HuH-7 (cell line): ENCODE measurements at regions not wholly inside any gene's neighbourhood (a gene's known extent, or its start where the extent isn't known, plus 50 kb on each side); places are given as distances from the start of the nearest gene placed in this dataset.
"Not testable (repeated sequence)": the region's sequence is repeated elsewhere in the genome, so short reads cannot be mapped to it uniquely, and the experiment has no call there.

Experiments used
- DNase-seq: peaks from one replicate; pipeline ENCODE4 v3.0.0; 2011; ENCODE audit warnings: low spot score

DNA sequence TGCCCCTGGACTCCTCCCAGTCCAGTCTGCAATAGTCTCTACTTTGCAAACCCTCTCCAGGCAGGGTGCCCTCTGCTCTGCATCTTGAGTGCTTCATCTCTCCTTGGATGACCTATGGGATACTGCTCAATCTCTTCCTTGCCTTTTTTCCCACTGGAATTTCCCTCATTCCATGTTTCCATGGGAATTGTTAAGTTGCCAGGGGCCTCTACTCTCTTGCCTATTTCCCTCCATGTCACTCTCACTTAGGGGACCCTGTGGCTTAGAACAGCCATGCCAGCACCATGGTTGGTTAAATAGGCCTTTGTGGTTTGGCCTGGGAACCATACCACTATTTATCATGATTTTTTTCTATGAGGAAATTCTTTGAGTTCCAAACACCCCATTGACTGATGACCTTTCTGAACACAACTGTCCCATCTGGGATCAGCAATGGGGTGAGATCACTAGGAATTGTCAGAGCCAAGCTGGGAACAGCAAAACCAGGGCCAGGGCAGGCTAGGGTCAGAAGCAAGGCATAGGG is 91.4 kb upstream of the RBMS1 start:
- no peak for DNase-seq

DNA sequence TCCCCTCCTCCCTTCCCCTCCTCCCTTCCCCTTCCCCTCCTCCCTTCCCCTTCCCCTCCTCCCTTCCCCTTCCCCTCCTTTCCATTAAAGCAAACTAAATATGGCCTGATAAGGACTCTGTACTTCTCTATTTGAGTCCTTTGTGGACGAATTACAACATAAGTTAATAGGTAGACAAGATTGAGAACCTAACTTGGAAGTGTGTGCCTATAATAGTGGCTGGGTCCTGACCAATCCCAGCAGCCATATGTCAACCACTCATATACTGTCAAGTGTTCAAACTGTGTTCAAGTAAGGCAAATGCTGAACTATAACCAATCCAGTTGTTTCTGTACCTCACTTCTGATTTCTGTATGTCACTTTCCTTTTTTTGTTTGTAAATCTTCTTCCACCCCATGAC is 97.1 kb upstream of the RBMS1 start:
- no peak for DNase-seq

DNA sequence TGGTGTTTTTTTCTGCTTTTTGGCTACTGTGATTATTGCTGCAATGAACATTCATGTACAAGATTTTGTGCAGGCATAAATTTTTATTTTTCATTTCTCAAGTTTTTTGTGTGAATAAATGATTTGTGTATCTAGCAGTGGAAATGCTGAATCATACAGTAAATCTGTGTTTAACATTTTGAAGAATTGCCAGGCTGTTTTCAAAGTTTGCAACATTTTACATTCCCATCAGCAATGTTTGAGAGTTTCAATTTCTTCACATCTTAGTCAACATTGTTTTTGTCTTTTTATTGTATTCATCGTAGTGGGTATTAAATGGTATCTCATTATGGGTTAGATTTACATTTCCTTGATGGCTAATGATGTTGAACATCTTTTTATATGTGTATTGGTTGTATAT is 98.8 kb upstream of the RBMS1 start:
- DNase-seq: no peak

DNA sequence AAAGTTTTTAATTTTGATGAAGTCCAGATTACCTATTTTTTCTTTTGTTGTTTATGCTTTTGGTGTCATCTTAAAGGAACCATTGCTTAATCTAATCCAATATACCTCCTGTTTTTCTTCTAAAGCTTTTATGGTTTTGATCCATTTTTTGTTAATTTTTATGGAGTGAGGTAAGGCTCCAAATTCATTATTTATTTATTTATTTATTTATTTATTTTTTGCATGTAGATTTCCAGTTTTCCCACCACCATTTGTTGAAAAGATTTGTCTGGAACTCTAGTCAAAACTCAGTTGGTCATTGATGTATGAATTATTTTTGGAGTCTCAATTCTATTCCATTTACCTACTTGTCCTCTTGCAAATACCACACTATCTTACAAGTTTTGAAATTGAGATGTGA is 99.4 kb upstream of the RBMS1 start:
- DNase-seq: no peak

DNA sequence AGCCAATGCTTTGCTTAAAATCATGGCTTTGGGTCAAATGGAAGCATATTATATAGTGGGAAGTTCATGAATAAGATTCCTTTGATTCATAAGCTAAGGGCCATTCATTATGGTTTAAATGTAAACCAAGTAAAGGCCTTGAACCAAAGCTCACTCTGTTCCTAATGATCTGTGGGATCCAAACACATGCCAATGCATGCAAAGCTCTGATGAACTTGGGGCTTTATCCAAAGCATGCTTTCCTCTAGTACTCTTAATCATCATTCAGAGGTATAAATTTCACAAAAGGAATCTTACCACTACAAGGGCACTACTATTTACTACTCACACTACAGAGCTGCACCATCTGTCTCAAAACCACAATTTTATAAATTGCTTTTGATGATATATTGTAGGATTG is 102.8 kb upstream of the RBMS1 start:
- DNase-seq: no peak

DNA sequence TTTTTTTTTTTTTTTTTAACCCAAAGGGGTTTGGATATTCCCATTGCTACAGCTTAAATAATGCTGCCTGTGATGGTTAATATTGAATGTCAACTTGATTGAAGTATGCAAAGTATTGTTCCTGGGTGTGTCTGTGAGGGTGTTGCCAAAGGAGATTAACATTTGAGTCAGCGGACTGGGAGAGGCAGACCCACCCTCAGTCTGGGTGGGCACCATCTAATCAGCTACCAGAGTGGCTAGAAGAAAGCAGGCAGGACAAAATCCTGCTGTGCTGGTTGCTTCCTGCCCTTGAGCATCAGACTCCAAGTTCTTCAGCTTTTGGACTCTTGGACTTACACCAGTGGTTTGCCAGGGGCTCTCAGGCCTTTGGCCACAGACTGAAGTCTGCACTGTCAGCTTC is 106.8 kb upstream of the RBMS1 start:
- not testable (repeated sequence) for DNase-seq

DNA sequence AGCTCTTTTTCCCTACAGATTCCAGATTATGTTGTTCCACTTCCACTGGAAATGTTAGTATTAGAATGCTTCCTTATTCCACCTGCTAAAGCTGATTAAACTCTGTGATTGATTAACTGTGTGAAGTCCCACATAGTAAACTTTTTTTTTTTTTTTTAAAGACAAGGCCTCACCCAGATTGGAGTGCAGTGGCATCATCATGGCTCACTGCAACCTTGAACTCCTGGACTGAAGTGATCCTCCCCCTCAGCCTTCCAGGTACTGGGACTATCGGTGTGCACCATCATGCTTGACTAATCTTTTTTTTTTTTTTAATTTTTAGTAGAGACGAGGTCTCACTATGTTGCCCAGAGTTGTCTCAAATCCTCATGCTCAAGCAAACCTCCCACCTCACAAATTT is 108.5 kb upstream of the RBMS1 start:
- DNase-seq: no peak

DNA sequence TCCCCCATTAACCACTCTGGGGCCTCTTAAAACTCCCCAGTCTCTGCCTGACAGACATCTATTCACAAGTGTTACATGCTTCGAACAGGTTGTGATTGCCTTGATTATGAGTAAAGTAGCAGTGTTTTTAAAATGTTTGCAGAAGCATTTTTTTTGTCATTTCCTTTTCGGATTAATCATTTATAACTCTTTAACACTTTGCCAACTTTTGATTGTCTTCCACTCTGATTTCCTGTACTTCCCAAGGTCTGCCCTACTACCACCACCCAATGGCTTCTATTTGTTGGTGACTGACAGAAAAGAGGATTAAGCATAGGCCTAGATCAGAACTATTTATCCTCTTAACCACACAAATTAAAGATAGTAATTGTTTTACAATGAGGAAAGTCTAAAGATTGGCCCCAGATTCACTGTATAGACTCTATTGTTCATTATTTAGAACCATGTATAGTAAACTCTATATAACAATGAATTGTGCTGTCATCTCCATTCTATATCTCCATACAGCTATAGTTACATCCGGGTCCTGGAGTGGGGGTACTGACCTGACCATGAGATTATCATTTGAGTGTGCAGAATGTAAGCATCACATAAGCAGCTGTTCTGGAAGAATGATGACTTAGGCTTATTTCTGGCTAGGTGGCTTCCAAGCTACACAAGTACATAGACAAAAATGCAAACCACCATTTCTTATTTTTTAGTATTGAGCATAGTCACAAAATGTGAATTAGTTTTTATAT is 110.3 kb upstream of the RBMS1 start:
- DNase-seq: no peak

DNA sequence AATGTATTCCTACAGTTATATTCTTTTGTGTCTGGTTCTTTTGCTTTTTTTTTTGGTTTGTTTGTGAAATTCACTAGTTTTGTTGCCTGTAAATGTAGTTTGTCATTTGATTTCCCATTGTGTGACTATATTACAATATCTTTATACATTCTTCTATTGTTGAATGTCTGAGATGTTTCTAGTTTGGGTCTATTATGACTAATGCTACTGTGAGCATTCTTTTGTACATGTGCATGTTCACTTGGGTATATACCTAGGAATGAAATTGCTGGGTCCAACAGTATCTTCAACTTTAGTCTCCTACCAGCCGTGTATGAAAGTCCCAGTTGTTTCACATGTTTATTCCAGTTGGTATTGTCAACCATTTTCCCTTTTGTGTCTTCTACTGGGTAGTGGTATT is 112.7 kb upstream of the RBMS1 start:
- DNase-seq: no peak

DNA sequence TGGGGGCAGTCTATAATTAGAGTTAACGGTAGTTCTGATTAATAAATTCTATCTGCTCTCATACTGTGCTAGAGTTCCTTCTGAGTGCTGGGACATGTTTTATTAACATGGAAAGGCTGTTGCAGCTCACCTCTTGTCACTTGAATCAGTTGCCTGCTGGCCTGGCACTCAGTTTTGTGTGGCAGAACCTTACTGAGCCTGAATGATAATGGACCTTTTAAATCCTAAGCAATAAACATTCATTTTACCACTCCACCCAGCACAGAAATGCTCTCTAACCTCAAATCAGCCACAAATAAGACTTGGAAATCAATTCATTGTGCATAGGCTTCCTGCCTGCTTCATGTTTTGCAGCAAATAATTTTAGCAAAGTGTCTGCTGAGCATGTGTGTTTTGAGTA is 115.0 kb upstream of the RBMS1 start:
- no peak for DNase-seq

DNA sequence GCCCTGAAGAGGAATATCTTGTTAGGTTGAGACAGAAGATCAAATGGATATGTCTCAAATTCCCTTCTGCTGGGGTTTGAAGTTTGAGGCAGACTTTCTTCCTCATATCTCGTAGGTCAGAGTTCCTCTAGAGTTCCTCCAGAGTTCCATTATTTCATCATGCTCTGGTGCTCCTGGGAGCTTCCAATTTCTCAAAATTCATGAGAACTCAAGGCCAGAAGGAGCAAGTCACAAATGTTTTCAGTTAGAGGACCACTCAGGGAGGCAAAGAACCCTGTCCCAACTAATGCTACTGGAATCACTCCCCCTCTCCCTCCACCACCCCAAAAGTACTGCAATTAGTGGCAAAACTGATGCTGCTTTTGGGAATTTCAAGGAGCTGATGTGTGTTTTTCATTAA is 115.7 kb upstream of the RBMS1 start:
- DNase-seq: no peak

DNA sequence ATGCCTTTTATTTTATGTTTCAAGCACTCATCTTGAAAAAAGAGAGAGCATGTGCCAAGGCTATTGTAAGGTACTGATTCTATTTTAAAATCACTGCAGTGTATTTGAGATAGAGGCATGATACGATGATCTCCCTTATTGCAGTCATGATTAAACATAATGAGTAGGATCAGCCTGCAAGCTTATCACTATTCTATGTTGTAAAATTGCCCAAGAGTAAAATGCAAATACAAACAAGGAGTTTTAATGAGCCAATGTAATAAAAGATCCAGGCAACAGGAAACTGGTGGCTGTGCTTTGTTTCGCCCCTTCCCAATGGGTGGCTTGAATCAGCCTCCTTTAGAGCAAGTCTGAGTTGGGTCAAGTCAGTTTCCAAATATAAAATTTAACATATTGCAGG is 116.4 kb upstream of the RBMS1 start:
- no peak for DNase-seq

DNA sequence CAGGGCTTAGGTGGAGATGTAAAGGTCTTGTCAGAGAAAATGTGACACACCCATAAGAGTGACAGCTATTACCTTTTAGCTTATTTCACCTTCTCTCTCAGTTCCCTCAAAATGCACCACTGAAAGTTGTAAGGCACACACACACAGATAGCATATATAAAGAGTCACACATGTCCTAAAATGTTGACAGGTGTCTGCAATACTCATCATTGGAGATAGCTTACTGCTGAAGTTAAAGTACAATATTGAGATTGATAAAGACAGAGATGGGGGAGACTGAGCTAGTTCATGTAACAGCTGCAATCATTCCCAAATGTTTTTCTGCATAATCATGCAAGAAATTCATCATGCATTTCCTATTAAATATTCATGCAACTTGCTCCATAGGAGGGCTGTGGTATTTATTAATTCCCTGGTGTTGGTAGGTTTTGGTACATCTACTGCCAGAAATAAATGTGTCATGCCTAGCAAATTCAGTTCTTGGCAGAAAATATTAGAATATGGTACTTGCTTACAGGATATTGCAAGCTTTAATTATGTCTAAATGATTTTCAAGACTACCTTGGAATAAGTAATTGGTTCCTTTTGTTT is 118.8 kb upstream of the RBMS1 start:
- no peak for DNase-seq

DNA sequence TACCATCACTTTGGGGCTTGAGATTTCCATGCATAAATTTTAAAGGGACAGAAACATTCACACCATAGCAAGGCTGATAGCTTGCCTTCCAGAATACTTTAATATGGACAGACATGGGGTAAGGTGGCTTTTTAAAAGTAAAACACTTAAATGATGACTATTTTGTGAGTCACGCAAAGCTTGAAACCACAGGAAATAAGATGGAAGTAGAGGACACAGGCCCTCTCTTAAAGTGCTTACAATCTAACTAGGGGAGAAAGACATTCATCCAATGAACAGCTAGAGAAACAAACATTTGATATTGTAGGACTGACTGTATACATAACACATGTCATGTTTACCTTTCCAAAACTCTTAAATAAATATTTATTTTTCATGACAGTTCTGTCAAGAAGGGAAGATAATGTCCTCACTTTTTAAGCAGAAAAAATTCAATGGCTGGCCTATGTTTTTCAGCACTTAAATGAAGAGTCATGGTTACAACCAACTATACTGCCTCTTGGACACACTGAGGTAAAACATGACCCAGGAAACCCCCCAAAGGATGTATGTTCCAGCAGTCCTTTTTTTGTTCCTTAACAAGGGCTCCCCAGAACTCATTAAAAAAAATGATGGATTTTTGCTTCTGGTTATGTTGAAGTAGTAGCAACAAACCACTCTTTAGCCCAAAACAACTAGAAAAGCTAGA is 120.0 kb upstream of the RBMS1 start:
- no peak for DNase-seq

DNA sequence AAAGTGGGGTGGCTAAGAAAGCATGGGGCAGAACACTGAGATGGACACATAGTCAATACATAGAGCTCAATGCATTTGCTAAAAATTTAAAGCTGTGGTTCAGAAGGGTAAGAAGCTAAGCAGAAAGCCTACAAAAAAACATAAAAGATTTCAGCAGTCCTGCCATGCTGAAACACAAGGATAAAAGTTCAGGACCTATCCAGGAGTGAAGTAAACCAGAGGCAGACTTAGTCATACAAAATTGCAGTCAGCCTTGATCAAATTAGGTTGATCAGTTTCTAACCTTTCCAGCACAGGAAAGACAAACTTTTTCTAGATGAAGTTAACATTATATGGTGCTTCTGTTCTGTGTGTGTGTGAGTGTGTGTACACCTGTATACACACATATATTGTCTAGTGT is 120.8 kb upstream of the RBMS1 start:
- DNase-seq: no peak

DNA sequence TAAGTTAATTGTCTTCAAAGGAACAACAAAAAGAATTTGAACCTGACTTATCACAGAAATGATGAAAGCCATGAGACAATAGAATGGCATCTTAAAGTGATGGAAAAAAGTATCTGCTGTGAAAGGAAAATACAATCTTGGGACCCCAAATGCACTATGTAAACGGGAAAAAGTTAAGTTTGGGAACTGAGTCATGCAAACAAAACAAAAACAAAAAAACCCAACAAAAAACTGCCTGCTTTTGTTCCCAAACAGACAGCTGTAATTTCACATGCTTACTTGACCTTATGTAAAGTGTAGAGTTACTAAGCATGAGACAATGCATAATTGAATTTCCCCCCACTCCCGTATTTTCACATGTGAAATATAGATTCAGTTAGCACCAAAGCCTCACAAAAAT is 122.1 kb upstream of the RBMS1 start:
- no peak for DNase-seq

DNA sequence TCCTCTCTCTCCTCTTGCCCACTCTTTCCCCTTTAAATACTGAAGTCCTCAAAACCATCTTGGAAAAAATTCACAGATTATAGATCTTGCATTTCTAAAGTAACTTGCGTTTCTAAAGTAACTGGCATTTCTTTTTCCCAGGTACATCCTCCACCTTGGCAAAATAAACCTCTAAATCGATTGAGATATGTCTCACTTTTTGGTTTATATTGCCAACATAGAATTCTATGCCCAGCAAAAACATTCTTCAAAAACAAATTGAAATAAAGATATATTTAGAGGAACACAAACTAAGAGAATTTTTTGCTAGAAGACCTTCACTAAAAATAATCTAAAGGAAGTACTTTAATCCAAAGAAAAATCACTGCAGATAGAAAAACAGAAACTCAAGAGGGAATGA is 122.5 kb upstream of the RBMS1 start:
- DNase-seq: no peak

DNA sequence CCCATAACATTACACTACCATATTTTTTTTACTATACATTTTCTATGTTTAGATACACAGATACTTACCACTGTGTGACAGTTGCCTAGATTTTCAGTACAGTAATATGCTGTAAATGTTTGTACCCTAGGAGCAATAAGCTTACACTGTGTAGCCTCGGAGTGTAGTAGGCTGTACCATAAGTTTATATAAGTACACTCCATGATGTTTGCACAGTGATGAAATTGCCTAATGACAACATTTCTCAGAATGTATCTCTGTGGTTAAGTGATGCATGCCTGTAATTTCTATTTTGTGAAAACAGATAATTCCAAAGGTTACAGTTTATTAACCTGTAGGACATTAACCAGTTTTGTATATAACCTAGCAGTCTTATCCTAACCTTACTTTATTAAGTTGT is 128.1 kb upstream of the RBMS1 start:
- no peak for DNase-seq

DNA sequence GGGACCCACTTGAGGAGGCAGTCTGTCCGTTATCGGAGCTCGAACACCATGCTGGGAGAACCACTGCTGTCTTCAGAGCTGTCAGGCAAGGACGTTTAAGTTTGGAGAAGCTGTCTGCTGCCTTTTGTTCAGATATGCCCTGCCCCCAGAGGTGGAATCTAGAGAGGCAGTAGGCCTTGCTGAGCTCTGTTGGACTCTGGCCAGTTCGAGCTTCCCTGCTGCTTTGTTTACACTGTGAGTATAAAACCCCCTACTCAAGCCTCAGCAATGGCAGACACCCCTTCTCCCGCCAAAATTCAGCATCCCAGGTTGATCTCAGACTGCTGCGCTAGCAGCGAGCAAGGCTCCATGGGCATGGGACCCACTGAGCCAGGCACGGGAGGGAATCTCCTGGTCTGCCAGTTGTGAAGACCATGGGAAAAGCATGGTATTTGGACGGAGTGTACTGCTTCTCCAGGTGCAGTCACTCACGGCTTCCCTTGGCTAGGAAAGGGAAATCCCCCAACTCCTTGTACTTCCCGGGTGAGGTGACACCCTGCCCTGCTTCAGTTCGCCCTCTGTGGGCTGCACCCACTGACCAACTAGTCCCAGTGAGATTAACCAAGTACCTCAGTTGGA is 134.5 kb upstream of the RBMS1 start:
- DNase-seq: not testable (repeated sequence)

DNA sequence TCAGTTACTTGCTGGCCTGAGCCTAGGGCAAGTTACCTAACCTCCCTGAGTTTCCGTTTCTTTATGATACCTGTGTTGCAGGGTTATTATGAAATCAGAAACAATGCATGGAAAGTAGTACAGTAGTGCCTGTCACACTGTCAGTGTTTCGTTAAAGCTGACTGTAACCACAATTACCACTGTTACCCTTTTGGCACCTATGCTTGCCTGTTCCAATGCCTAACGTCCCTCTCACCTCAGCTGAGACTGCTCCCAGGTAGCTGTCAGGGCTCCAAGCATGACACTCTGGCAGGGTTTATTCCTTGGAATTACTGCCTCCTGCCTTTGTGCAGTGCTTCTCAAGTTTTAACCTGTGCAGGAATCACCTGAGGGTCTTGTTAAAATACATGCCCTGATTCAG is 135.2 kb upstream of the RBMS1 start:
- no peak for DNase-seq

DNA sequence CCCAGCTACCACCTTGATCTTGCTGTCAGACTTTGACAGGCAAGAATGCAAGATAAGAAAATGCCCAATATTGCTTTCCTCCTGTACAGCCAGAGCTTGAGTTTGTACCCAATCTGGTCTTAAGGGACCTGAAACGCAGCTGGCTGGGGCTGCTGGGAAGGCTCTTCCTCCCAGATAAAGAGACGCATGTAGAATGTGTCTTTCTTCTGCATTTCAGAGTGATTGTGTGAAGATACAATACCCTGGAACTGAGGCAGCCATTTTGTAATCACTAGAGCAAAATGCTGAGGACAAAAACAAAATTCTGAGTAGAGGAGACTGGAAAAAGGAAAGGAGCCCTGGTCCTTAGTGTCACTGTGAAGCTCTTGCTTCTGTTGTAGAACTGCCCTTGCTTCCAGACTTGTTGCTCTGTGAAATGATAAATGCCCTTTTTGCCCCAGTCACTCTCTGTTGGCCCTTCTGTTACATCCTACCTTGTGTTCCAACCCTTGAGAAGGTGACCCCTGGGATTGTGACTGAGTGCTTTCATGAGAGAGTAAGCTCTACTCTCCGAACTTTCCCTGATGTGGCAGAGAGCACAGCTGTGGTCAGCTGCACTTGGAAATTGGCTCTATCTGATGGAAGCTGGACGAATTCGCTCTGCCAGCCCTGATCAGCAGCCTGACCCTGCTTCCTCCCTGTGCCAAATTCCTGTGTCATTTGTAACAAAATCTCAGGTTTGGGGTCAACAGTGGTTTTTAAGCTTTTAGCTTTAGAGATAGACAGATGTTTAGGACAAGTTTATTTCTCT is 137.4 kb upstream of the RBMS1 start:
- no peak for DNase-seq
